ENCODE measurements at regions not wholly inside any gene's neighbourhood (a gene's known extent, or its start where the extent isn't known, plus 50 kb on each side); places are given as distances from the start of the nearest gene placed in this dataset.

GRCh38 chr6:55950071-55950814, 74.9 kb upstream of the BMP5 start:
- no peak for DNase-seq
- Mint-ChIP-seq H3K36me3 (ENCODE audit: low read depth) (no peaks in the 10 kb centered on the region), H3K4me1 (ENCODE audit: low read depth) (no peaks in the 10 kb centered on the region), H3K4me3 (no peak overlapping the region), H3K27ac (no peak overlapping the region), H3K27me3 (ENCODE audit: insufficient read depth) (no peaks in the 10 kb centered on the region; the same call in none of the 2 replicates), H3K9me3 (no peaks in the 10 kb centered on the region)
- TF ChIP-seq CTCF (IDR thresholded peaks at IDR 0.05): no peak

- H3K36me3 Mint-ChIP-seq (ENCODE audit: low read depth): no peaks in the 10 kb centered on the region
- H3K27me3 Mint-ChIP-seq (ENCODE audit: insufficient read depth): no peaks in the 10 kb centered on the region
- no peak overlapping the region for H3K4me3 Mint-ChIP-seq
- TF ChIP-seq CTCF (IDR thresholded peaks at IDR 0.05): no peak
- no peaks in the 10 kb centered on the region for H3K4me1 Mint-ChIP-seq (ENCODE audit: low read depth)
- no peak for DNase-seq
- H3K27ac Mint-ChIP-seq: no peak overlapping the region
- no peaks in the 10 kb centered on the region for H3K9me3 Mint-ChIP-seq
Observed at GRCh38 chr6:55943329-55943728, 67.9 kb upstream of the BMP5 start.

- no peaks in the 10 kb centered on the region for H3K9me3 Mint-ChIP-seq
- DNase-seq: no peak
- H3K27me3 Mint-ChIP-seq (ENCODE audit: insufficient read depth): peaks cover 4% of the 10 kb centered on the region; the same call in 1 of the 2 replicates
- no peak overlapping the region for H3K4me3 Mint-ChIP-seq
- no peak overlapping the region for H3K27ac Mint-ChIP-seq
- no peaks in the 10 kb centered on the region for H3K4me1 Mint-ChIP-seq (ENCODE audit: low read depth)
- no peaks in the 10 kb centered on the region for H3K36me3 Mint-ChIP-seq (ENCODE audit: low read depth)
- peak; percentile 45 for TF ChIP-seq CTCF (IDR thresholded peaks at IDR 0.05)
Observed at GRCh38 chr6:55941702-55942101, 66.3 kb upstream of the BMP5 start.

- Mint-ChIP-seq H3K4me3 (no peak overlapping the region), H3K4me1 (ENCODE audit: low read depth) (no peaks in the 10 kb centered on the region), H3K27ac (no peak overlapping the region), H3K9me3 (no peaks in the 10 kb centered on the region), H3K36me3 (ENCODE audit: low read depth) (no peaks in the 10 kb centered on the region), H3K27me3 (ENCODE audit: insufficient read depth) (peaks cover 15% of the 10 kb centered on the region)
- no peak for TF ChIP-seq CTCF (IDR thresholded peaks at IDR 0.05)
- DNase-seq: no peak
Observed at GRCh38 chr6:55937951-55938690, 62.7 kb upstream of the BMP5 start.

- Mint-ChIP-seq H3K27me3 (ENCODE audit: insufficient read depth) (peaks cover 15% of the 10 kb centered on the region), H3K4me1 (ENCODE audit: low read depth) (no peaks in the 10 kb centered on the region), H3K9me3 (no peaks in the 10 kb centered on the region), H3K27ac (no peak overlapping the region), H3K36me3 (ENCODE audit: low read depth) (no peaks in the 10 kb centered on the region), H3K4me3 (no peak overlapping the region)
- no peak for TF ChIP-seq CTCF (IDR thresholded peaks at IDR 0.05)
- DNase-seq: no peak
Observed at GRCh38 chr6:55937261-55937947, 62.0 kb upstream of the BMP5 start.
